HCT116 (cell line): ENCODE measurements at regions not wholly inside any gene's neighbourhood (a gene's known extent, or its start where the extent isn't known, plus 50 kb on each side); places are given as distances from the start of the nearest gene placed in this dataset.

Experiments
- ATAC-seq: fragments of 200-7000 bp; cut with Tn5 transposase; 2 replicates; pipeline ENCODE4 v1.9.1; 2020; ENCODE audit warnings: mild to moderate bottlenecking, moderate library complexity
- BruUV-seq: library from RNA; stranded (reverse); fragments of 400-500 nt; replicated peaks from 2 replicates; lab custom pipeline; 2021; lab: Mats Ljungman, UMichigan
- CTCF ChIA-PET: fragments of 300-600 bp; sonication (Branson Sonifier 250); formaldehyde crosslinking; loops from one replicate; lab custom pipeline; 2021; ENCODE audit warnings: antibody characterized with exemption; lab: Charles Lee
- POLR2A ChIA-PET: fragments of 300-600, 350-600 bp; sonication (Branson Sonifier 250); formaldehyde crosslinking; loops from one replicate; lab custom pipeline; 2021; ENCODE audit warnings: antibody characterized with exemption; lab: Charles Lee
- RAD21 ChIA-PET, 2 experiments: fragments of 300-600 bp; sonication (Branson Sonifier 250); formaldehyde crosslinking; loops; one replicate each; lab custom pipeline; 2023; ENCODE audit warnings: low total read pairs in 2 of 2; ENCODE audit not compliant: uncharacterized antibody in 2 of 2, unreplicated experiment in 2 of 2, low non-redundant PET in 1 of 2; lab: Charles Lee
- DNase-seq: peaks from one replicate; pipeline ENCODE4 v3.0.0-alpha.2; 2010; ENCODE audit warnings: low read depth, low spot score
- H2AFZ ChIP-seq: fragments of 200-600 bp; shearing (Covaris generic), sonication (generic); 2 replicates; pipeline ENCODE4 v1.6.1; 2017; ENCODE audit warnings: low read depth, mixed run types, mixed read lengths, antibody characterized with exemption, low read length; ENCODE audit not compliant: poor library complexity, severe bottlenecking
- H3K27ac ChIP-seq: 2 replicates; pipeline ENCODE4 v1.5.1; 2012; ENCODE audit warnings: low read depth, low read length
- H3K27me3 ChIP-seq: fragments of 200-600 bp; sonication (generic); 2 replicates; pipeline ENCODE4 v1.6.1; 2016; ENCODE audit warnings: mixed run types, low read length, mixed read lengths; ENCODE audit not compliant: insufficient read depth
- H3K36me3 ChIP-seq, 2 experiments: fragments of 200-500 bp in 1 of 2; fragments of 200-600 bp in 1 of 2; sonication (Bioruptor generic) in 1 of 2; sonication (generic) in 1 of 2; 2 replicates each; pipeline versions ENCODE4 v1.5.1 to v1.6.1; 2014 to 2016; ENCODE audit warnings: low read length in 2 of 2, inconsistent platforms in 1 of 2, mixed read lengths in 1 of 2, mixed run types in 1 of 2; ENCODE audit not compliant: insufficient read depth in 2 of 2, control insufficient read depth in 1 of 2
- H3K4me1 ChIP-seq, 2 experiments: fragments of 200-600 bp in 1 of 2; sonication (generic) in 1 of 2; 2 replicates each; pipeline versions ENCODE4 v1.5.1 to v1.6.1; 2012 to 2017; ENCODE audit warnings: low read length in 2 of 2, inconsistent platforms in 1 of 2, mild to moderate bottlenecking in 1 of 2, mixed read lengths in 1 of 2, mixed run types in 1 of 2, moderate library complexity in 1 of 2; ENCODE audit not compliant: insufficient read depth in 2 of 2, control insufficient read depth in 1 of 2
- H3K4me2 ChIP-seq: fragments of 200-600 bp; sonication (generic); 2 replicates; pipeline ENCODE4 v1.6.1; 2017; ENCODE audit warnings: mixed run types, low read length, mixed read lengths
- H3K4me3 ChIP-seq, 2 experiments: fragments of 200-600 bp in 1 of 2; sonication (generic) in 1 of 2; replicated peaks in 1 of 2; 2 replicates each; pipeline ENCODE4 v1.5.1; 2011 to 2016; ENCODE audit warnings: low read length in 2 of 2, control low read depth in 1 of 2, low read depth in 1 of 2, mild to moderate bottlenecking in 1 of 2, mixed read lengths in 1 of 2, mixed run types in 1 of 2
- H3K79me2 ChIP-seq: fragments of 200-600 bp; sonication (generic); 2 replicates; pipeline ENCODE4 v1.6.1; 2017; ENCODE audit warnings: mild to moderate bottlenecking, mixed run types, low read length, moderate library complexity, mixed read lengths; ENCODE audit not compliant: insufficient read depth
- H3K9ac ChIP-seq: fragments of 200-600 bp; sonication (generic); 2 replicates; pipeline ENCODE4 v1.6.1; 2016; ENCODE audit warnings: low read length, mixed read lengths
- H3K9me2 ChIP-seq: fragments of 200-600 bp; sonication (generic), shearing (Covaris generic); 2 replicates; pipeline ENCODE4 v1.6.1; 2017; ENCODE audit warnings: mixed run types, mild to moderate bottlenecking, moderate library complexity; ENCODE audit not compliant: insufficient read depth
- H3K9me3 ChIP-seq, 2 experiments: fragments of 200-500 bp in 1 of 2; fragments of 200-600 bp in 1 of 2; sonication (Bioruptor generic) in 1 of 2; sonication (generic) in 1 of 2; 2 replicates each; pipeline ENCODE4 v1.6.1; 2014 to 2017; ENCODE audit warnings: low read length in 2 of 2, mixed read lengths in 2 of 2, inconsistent platforms in 1 of 2, low read depth in 1 of 2, mild to moderate bottlenecking in 1 of 2, mixed run types in 1 of 2, moderate library complexity in 1 of 2; ENCODE audit not compliant: control insufficient read depth in 1 of 2, insufficient read depth in 1 of 2
- H4K20me1 ChIP-seq: fragments of 200-600 bp; sonication (generic), shearing (Covaris generic); 2 replicates; pipeline ENCODE4 v1.6.1; 2017; ENCODE audit warnings: mixed run types, mild to moderate bottlenecking, moderate library complexity; ENCODE audit not compliant: insufficient read depth
- CBX3 ChIP-seq: IDR thresholded peaks from 2 replicates; pipeline ENCODE4 v1.6.1; 2012; ENCODE audit warnings: low read depth
- CTCF ChIP-seq, 3 experiments: fragments of 200-600 bp in 1 of 3; sonication (generic) in 1 of 3; IDR thresholded peaks in 2 of 3; conservative IDR thresholded peaks in 1 of 3; 2 replicates each; pipeline ENCODE4 v1.5.1; 2012 to 2017; ENCODE audit warnings: low read depth in 2 of 3, low read length in 2 of 3, antibody characterized with exemption in 1 of 3, borderline replicate concordance in 1 of 3, control low read depth in 1 of 3, mild to moderate bottlenecking in 1 of 3, mixed read lengths in 1 of 3, mixed run types in 1 of 3, moderate library complexity in 1 of 3; ENCODE audit not compliant: insufficient read depth in 1 of 3
- EGR1 ChIP-seq: IDR thresholded peaks from 2 replicates; pipeline ENCODE4 v1.6.1; 2012; ENCODE audit warnings: low read depth
- ELF1 ChIP-seq: IDR thresholded peaks from 2 replicates; pipeline ENCODE4 v1.6.1; 2012; ENCODE audit warnings: low read depth, borderline replicate concordance
- EZH2 ChIP-seq: fragments of 200-600 bp; sonication (generic); IDR thresholded peaks from 2 replicates; pipeline ENCODE4 v1.6.1; 2017; ENCODE audit warnings: antibody characterized with exemption, mixed run types
- EZH2phosphoT487 ChIP-seq: fragments of 200-600 bp; IDR thresholded peaks from 2 replicates; pipeline ENCODE4 v1.6.1; 2018; ENCODE audit warnings: antibody characterized with exemption, borderline replicate concordance
- FOSL1 ChIP-seq: IDR thresholded peaks from 2 replicates; pipeline ENCODE4 v1.6.1; 2012; ENCODE audit warnings: low read depth
- JUND ChIP-seq: IDR thresholded peaks from 2 replicates; pipeline ENCODE4 v1.6.1; 2012
- MAX ChIP-seq: IDR thresholded peaks from 2 replicates; pipeline ENCODE4 v1.6.1; 2012
- POLR2A ChIP-seq: IDR thresholded peaks from 2 replicates; pipeline ENCODE4 v1.7.0; 2011; ENCODE audit warnings: borderline replicate concordance; ENCODE audit not compliant: insufficient read depth, insufficient read length; ENCODE audit errors: extremely low read depth
- RAD21 ChIP-seq: IDR thresholded peaks from 2 replicates; pipeline ENCODE4 v1.6.1; 2012; ENCODE audit warnings: low read depth, mild to moderate bottlenecking
- REST ChIP-seq: IDR thresholded peaks from 2 replicates; pipeline ENCODE4 v1.6.1; 2012; ENCODE audit warnings: low read depth
- SIN3A ChIP-seq: IDR thresholded peaks from 2 replicates; pipeline ENCODE4 v1.6.1; 2012; ENCODE audit warnings: low read depth
- SP1 ChIP-seq: IDR thresholded peaks from 2 replicates; pipeline ENCODE4 v1.6.1; 2012; ENCODE audit warnings: low read depth
- SRF ChIP-seq: IDR thresholded peaks from 2 replicates; pipeline ENCODE4 v1.6.1; 2012; ENCODE audit warnings: low read depth
- TCF7L2 ChIP-seq: IDR thresholded peaks from 2 replicates; pipeline ENCODE4 v1.7.0; 2011; ENCODE audit warnings: borderline replicate concordance, inconsistent platforms; ENCODE audit not compliant: insufficient read depth, insufficient read length; ENCODE audit errors: extremely low read depth
- ZFX ChIP-seq: fragments of 450-650 bp; IDR thresholded peaks from 2 replicates; pipeline ENCODE4 v1.6.1; 2017
- intact Hi-C: fragments of 100-400 bp; cut with micrococcal nuclease; formaldehyde crosslinking; loops from 2 replicates; pipeline ENCODE4 v1.10.0; 2022

DNA sequence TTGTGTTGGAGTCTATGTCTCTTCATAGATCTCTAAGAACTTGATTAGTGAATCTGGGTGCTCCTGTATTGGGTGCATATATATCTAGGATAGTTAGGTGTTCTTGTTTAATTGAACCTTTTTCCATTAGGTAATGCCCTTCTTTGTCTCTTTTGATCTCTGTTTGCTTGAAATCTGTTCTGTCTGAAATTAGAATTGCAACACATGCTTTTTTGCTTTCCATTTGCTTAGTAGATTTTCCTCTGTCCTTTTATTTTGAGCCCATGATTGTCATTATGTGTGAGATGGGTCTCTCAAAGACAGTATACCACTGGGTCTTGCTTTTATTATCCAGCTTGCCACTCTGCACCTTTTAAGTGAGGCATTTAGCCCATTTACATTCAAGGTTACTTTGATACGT lies 79.1 kb upstream of the APOOL start:
- H3K79me2 ChIP-seq: no peaks in the 10 kb centered on the region
- no peaks in the 10 kb centered on the region for H3K27me3 ChIP-seq
- CTCF ChIA-PET: no interaction called here
- no peaks in the 10 kb centered on the region for H3K9me3 ChIP-seq
- H3K4me1 ChIP-seq: no peaks in the 10 kb centered on the region
- TF ChIP-seq EGR1 (no peak), JUND (no peak), SIN3A (no peak), CBX3 (no peak), FOSL1 (no peak), CTCF (IDR thresholded peaks at IDR 0.05 in 2 of 3, conservative IDR thresholded peaks at IDR 0.05 in 1 of 3; ENCODE audit: borderline replicate concordance in 1 of 3, insufficient read depth in 1 of 3, low read depth in 2 of 3, low read length in 2 of 3) (no peak), EZH2phosphoT487 (no peak), POLR2A (no peak), ZFX (no peak), TCF7L2 (no peak), SRF (no peak), RAD21 (no peak), MAX (no peak), ELF1 (no peak), REST (no peak), SP1 (no peak), EZH2 (no peak)
- TF ChIP-seq, all 23 proteins: peak for 0
- ChIA-PET RAD21 (no interaction called here), POLR2A (no interaction called here)
- Histone ChIP-seq H3K27ac (no peak overlapping the region), H4K20me1 (no peaks in the 10 kb centered on the region), H3K36me3 (no peaks in the 10 kb centered on the region), H3K4me3 (no peak overlapping the region), H3K9me2 (no peaks in the 10 kb centered on the region), H3K4me2 (no peak overlapping the region), H3K9ac (no peak overlapping the region), H2AFZ (no peak overlapping the region)
- BruUV-seq: no TSS peak
- DNase-seq (no peak), ATAC-seq (no peak)
- intact Hi-C loops: no loop called here
